Fibroblast of peridontal ligament (primary cell): ENCODE measurements at regions not wholly inside any gene's neighbourhood (a gene's known extent, or its start where the extent isn't known, plus 50 kb on each side); places are given as distances from the start of the nearest gene placed in this dataset.
"Not testable (repeated sequence)": the region's sequence is repeated elsewhere in the genome, so short reads cannot be mapped to it uniquely, and the experiment has no call there.

ENCODE experiments used
- DNase-seq: peaks from one replicate; pipeline ENCODE4 v3.0.0-alpha.2; 2010; ENCODE audit errors: extremely low read depth

GRCh38 chr4:123537906-123538402 is 141.4 kb downstream of the SPRY1 start:
- DNase-seq: not testable (repeated sequence)

DNA sequence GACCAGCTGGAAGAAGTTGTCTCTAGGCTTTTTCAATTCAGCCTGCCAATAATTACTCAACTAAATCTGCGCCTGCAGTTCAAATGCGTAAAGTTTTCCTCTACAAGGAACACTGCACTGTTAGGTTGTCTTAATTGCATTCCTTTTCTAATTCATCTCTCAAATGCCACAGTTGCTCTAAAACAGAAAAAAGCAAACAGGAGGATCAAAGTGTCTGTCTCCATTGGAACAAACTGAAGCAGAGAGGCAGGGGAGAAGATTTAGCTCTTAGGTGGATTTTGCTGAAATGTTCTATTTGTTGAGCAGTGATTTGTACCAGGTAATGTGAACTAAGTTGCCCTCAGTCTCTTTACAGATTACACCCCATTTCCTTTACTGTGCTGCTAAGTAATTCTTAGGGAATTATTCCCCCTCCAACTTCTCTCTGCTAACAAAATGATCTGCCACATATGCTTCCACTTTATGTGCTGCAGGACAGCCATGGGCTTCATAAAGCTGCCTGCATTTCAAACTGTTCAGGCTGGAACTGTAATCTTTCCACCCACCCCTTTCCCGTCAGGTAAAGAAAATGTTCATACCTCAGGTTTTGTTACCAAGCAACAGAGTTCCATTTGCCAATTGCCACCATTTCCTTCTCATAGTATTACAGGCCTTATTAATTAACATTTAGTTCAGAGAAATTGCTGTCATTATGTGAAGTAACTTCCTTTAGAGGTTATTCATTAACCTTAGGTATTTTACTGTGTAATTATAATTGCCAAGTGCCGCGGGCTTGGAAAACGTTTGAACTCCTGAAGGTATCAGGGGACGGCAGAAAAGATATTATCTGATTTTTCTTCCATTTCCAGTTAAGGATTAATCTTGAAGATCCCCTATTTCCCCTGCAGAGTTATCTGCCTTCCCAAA is 149.3 kb downstream of the SPRY1 start:
- no peak for DNase-seq

GRCh38 chr4:123546573-123547060 is 150.0 kb downstream of the SPRY1 start:
- no peak for DNase-seq

GRCh38 chr4:123547216-123548165 is 150.9 kb downstream of the SPRY1 start:
- DNase-seq: no peak

GRCh38 chr4:123553279-123553678 is 156.7 kb downstream of the SPRY1 start:
- DNase-seq: no peak

DNA sequence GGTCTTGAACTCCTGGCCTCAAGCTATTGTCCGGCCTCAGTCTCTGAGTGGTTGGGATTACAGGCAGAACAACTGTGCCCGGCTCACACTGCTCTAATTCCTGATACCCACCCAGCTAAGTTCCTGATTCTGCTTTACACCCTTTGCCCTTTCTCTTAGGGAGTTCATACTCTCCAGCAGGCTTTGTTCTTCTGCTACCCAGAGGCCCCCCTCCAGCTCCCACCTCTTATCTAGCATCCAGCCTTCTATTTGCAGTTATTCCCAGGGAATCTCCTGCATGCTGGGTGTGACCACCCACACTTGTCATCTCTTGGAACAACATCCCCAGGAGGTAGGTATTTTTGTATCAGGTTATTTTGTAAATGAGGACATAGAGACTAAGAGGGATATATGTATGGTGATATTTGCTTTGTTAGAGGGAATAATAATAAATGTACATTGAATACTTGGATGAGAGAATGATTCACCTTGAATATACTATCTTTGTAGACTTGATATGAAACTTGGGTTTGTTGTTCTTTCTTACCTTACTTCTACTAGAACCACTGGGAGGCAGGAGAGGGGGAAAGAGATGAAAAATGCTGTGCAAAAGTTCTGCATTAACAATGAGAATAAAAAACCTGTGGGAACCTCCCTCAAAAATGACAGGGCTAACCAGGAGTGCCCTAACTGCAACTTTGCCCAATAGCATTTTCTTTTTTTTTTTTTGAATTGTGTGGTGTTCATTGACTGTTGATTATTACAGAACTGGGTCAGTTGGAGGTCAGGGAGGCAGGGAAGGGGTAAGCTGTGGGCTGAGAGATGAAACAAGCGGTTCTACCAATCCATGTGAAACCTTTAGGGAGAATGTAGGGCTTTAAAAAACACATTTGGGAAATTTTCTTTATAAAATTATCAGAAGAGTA is 157.4 kb downstream of the SPRY1 start:
- DNase-seq: no peak

DNA sequence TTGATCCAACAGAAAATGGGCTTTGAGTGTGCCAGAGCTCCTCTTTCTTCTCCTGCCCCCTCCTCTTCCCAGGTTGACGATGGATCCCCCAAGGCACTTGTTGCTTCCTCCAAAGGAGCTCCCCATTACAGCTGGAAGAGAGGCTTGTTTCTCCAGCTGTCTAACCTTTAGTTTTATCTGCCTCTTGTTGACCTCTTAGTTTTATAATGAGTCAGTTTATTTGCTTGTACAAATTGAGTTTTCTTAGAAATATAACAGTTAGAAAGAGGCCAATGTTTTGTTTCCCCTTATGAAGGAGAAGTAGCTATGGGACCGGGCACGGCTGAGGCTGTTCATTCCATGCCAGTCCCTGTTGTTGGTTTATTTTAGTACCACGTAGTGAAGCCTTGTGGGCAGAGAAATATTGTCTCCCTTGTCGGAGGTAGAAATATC is 158.2 kb downstream of the SPRY1 start:
- DNase-seq: no peak

- peak; percentile 94 for DNase-seq
Observed at GRCh38 chr4:123555233-123555806, 158.7 kb downstream of the SPRY1 start.

GRCh38 chr4:123555807-123556273 is 159.2 kb downstream of the SPRY1 start:
- peak; percentile 63 for DNase-seq

GRCh38 chr4:123556526-123556925 is 159.9 kb downstream of the SPRY1 start:
- DNase-seq: no peak

DNA sequence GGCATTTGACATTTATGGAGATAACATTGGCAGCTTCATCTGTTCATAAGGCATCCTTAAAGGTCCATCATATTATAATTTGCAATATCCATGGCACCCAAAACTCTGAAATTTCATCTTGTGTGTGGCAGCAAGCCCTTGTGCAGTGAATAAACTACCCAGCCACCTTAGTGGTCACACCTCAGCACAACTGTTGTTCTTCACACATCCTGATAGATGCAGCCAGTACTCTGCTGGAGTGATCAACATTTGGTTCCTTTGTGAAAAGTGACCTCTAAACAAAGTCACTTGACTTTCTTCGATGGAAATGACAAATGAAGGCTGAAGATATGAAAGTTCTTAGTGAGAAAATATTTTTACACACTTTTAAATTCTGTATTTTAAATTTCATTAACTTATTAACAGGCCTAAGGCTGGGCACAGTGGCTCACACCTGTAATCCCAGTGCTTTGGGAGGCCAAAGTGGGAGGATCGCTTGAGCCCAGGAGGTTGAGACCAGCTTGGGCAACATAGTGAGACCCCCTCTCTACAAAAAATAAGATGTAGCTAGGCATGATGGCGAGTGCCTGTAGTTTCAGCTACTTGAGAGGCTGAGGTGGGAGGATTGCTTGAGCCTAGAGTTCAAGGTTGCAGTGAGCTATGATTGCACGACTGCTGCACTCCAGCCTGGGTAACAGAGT is 161.4 kb downstream of the SPRY1 start:
- no peak for DNase-seq

- DNase-seq: no peak
Observed at GRCh38 chr4:123558865-123559264, 162.3 kb downstream of the SPRY1 start.

DNA sequence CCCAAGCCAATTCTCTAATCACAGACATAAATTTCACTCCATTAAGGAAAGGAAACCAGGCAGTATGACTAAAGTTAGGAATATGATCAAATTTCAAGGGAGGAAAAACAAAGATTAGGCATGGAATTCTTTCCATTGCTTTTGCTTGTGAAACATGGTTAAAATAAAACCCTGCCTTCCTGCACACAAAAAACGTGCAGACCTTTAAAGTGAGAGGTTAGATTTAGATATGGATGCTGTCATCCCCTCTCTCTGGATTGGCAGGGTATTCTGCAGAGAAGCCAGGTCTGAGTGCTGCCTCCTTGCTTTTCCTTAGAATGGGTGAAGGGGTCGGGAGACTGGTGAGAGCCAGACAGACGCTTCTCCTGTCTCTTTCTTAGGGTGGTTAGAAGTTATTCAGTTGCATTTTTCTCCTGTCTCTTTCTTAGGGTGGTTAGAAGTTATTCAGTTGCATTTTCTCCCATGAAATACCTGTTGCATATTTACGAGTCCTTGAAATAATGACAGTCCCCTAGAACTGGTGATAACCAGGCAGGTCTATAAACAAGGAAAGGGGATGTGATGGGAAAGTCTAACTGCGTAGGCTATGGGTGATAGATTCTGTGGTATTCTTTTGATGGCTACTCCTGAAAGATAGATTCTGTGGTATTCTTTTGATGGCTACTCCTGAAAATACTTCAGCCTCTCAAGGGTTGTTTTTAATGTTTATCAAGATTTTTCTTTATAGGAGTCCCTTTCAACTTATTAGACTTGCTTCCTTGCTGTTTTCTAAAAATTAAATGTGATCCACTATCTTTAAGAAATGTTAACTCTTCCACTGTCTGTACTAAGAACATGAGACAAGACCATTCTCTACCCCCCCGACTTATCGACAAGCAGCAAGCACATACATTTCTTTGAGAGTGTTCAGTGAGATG is 163.6 kb downstream of the SPRY1 start:
- DNase-seq: peak; percentile 69

- no peak for DNase-seq
Observed at GRCh38 chr4:123561525-123561924, 164.9 kb downstream of the SPRY1 start.

- no peak for DNase-seq
Observed at GRCh38 chr4:123562994-123563750, 166.6 kb downstream of the SPRY1 start.

- peak; percentile 68 for DNase-seq
Observed at GRCh38 chr4:123564758-123565346, 168.3 kb downstream of the SPRY1 start.

DNA sequence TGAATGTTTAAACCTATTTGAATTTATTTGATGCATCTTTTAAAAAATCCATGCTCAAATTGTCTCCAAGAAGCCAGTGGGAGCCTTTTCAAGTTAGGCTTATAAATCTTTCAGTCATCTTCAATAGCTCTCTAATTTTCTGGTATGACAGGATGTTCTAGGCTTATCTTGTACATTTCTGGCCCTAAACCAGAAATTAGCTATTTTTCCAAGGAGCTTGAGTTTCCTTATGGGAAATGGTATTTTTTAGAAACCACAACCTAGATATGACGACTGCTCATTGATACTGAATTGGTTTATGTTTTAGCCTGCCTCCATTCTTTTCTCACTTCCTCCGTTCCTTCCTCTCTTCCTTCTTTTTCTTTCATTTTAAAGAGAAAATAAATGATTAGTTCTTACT is 172.3 kb downstream of the SPRY1 start:
- no peak for DNase-seq

DNA sequence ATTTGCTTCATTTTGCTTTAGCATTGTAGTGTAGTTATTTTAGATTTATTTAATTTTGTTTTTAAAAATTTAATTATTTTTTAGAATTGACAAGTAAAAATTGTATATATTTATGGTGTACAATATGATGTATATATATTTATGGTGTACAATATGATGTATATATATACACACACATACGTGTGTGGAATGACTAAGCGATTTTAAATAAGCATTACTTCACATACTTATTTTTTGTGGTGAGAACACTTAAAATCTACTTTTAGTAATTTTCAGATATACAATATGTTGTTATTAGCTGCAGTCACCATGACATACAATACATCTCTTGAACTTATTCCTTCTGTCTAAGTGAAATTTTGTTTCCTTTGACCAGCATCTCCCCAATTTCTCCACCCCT is 172.9 kb downstream of the SPRY1 start:
- no peak for DNase-seq
